ENCODE measurements at regions not wholly inside any gene's neighbourhood (a gene's known extent, or its start where the extent isn't known, plus 50 kb on each side); places are given as distances from the start of the nearest gene placed in this dataset.
"Not testable (repeated sequence)": the region's sequence is repeated elsewhere in the genome, so short reads cannot be mapped to it uniquely, and the experiment has no call there.

- not testable (repeated sequence) for DNase-seq
Observed at GRCh38 chr15:20622117-20622516, 80.5 kb upstream of the GOLGA6L6 start.

DNA sequence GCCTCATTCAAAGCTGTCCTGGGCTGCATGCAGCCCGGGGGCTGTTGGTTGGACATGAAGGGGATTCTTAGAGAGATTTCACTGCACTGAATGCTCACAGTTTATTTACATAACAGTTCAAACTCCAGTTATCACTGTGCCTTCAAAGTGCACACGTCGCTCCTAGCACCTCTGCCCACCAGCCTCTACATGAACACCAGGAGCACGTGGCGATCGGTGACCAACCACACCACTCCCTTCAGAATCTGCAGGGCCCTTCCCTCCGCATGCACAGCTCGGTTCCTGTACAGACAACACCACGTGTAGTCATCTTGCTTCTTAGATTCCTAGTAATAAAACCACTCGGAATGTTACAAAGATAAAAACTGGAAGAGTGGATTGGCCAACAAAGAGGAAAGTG lies 72.9 kb upstream of the GOLGA6L6 start:
- not testable (repeated sequence) for DNase-seq

DNA sequence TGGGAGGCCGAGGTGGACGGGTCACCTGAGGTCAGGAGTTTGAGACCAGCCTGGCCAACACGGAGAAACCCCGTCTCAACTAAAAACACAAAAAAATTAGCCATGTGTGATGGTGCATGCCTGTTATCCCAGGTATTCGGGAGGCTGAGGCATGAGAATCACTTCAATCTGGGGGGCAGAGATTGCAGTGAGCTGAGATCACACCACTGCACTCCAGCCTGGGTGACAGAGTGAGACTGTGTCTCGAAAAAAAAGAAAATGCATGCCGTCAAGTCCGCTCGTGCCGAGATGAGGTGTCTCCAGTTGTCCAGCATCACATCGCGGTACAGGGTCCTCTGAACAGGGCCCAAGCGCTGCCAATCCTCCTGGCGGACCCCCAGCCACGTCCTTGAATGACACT lies 71.2 kb upstream of the GOLGA6L6 start:
- not testable (repeated sequence) for DNase-seq

GRCh38 chr15:20612356-20612755 lies 70.8 kb upstream of the GOLGA6L6 start:
- DNase-seq: not testable (repeated sequence)

- not testable (repeated sequence) for DNase-seq
Observed at GRCh38 chr15:20611667-20612290, 70.2 kb upstream of the GOLGA6L6 start.

DNA sequence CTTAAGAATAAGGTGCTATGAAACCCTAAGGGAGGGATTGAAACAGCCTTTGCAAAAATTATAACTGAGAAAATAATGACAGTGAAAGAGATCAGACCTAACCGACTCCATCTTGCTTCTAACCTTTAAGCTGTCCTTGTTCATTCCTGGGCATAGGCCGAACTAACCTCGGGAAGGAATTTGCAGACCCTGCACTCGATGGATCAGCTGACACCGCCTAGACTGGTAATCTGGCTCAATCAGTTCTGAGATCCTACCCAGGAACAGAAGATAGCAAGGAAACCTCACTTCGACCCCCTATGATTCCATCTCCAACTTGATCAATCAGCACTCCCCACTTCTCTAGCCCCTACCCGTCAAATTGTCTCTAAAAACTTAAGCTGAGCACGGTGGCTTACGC lies 66.6 kb upstream of the GOLGA6L6 start:
- not testable (repeated sequence) for DNase-seq

DNA sequence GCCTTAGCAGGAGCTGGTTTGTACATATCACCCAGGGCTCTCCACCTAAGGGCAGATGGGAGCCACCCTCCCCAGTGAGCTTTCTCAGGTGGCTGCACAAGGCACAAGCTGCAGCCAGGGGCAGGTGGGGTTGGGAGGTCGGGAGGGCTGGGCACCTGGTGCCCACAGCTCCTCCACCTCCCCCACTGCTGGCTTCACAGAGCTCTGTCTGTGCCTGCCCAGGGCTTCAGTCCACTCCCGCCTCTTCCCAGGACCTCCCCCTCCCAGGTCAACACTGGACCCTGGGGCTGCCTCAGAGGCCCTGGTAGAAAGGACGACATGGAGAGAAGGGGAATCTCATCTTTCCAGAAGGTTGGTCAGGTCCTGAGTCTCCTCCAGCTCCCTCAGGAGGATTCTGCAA lies 55.6 kb upstream of the GOLGA6L6 start:
- not testable (repeated sequence) for DNase-seq

GRCh38 chr15:20594219-20594618 lies 52.6 kb upstream of the GOLGA6L6 start:
- DNase-seq: not testable (repeated sequence)

DNA sequence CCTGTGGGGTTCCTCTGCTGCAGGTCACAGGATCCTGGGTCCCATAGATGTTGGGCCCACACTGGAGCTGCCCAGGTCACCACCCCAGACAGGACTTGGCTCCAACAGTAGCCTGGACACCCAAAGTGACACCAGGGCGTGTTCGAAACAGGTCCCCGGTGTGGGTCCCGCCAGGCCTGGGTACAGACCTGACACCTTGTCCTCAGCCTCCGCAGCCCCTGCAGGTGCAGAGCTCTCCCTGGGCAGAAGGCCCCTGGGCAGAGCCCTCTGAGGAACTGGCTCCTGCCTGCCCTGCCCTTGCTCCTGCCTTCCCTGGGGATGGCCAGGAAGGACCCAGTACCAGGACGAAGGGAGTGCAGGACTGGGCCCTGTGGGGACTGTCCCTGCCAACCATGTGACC lies 50.3 kb upstream of the GOLGA6L6 start:
- not testable (repeated sequence) for DNase-seq

Measured in activated CD4-positive, alpha-beta T cell treated with anti-CD3 and anti-CD28 coated beads for 48 hours (primary cell).